GM10248 (cell line): ENCODE measurements at regions not wholly inside any gene's neighbourhood (a gene's known extent, or its start where the extent isn't known, plus 50 kb on each side); places are given as distances from the start of the nearest gene placed in this dataset.
A peak's percentile ranks its signal among the peaks of the same experiment; 100 is the strongest.
"Not testable (repeated sequence)": the region's sequence is repeated elsewhere in the genome, so short reads cannot be mapped to it uniquely, and the experiment has no call there.

Experiments
- CTCF ChIA-PET: fragments of 300-600 bp; sonication (Branson Sonifier 250); formaldehyde crosslinking; extraction: SDS; loops from one replicate; lab custom pipeline; 2021; ENCODE audit warnings: antibody characterized with exemption; lab: Yijun Ruan, JAX
- POLR2A ChIA-PET: fragments of 350-650 bp; sonication (Branson Sonifier 250); formaldehyde crosslinking; extraction: SDS; loops from one replicate; lab custom pipeline; 2020; ENCODE audit warnings: antibody characterized with exemption; lab: Yijun Ruan, JAX
- DNase-seq: peaks from one replicate; pipeline ENCODE4 v3.0.0; 2012; ENCODE audit errors: extremely low spot score
- CTCF ChIP-seq: IDR thresholded peaks from 2 replicates; pipeline ENCODE4 v1.5.1; 2012; ENCODE audit warnings: mild to moderate bottlenecking, low read depth; ENCODE audit errors: extremely low read depth, missing control alignments, control extremely low read depth

- no peak for DNase-seq
- TF ChIP-seq CTCF: no peak
- ChIA-PET POLR2A (no interaction called here), CTCF (no interaction called here)
Observed at GRCh38 chrX:137171626-137172025, 137.8 kb upstream of the GPR101 start.

- no peak for DNase-seq
- POLR2A ChIA-PET: no interaction called here
- TF ChIP-seq CTCF: peak; percentile 13
- CTCF ChIA-PET: interaction anchor here (0.6 to 1.3 kb wide), 5 partner anchors 9 to 93 kb away, joined by 3 read pairs; no protein-coding TSS in a partner anchor
Observed at GRCh38 chrX:137166591-137166990, 132.8 kb upstream of the GPR101 start.

GRCh38 chrX:137164329-137164728 is 130.5 kb upstream of the GPR101 start:
- POLR2A ChIA-PET: no interaction called here
- no peak for DNase-seq
- CTCF ChIA-PET: no interaction called here
- TF ChIP-seq CTCF: no peak

GRCh38 chrX:137151403-137151802 is 117.6 kb upstream of the GPR101 start:
- CTCF ChIA-PET: no interaction called here
- POLR2A ChIA-PET: no interaction called here
- no peak for TF ChIP-seq CTCF
- no peak for DNase-seq

- no peak for TF ChIP-seq CTCF
- no peak for DNase-seq
- POLR2A ChIA-PET: no interaction called here
- CTCF ChIA-PET: interaction anchor here (1.1 kb wide), 1 partner anchor 29 kb away, joined by 3 read pairs; no protein-coding TSS in a partner anchor
Observed at GRCh38 chrX:137143864-137144263, 110.1 kb upstream of the GPR101 start.

GRCh38 chrX:137122651-137123050 is 88.9 kb upstream of the GPR101 start:
- POLR2A ChIA-PET, DNase-seq, CTCF ChIA-PET: not testable (repeated sequence)

- CTCF ChIA-PET: no interaction called here
- no peak for TF ChIP-seq CTCF
- no peak for DNase-seq
- POLR2A ChIA-PET: no interaction called here
Observed at GRCh38 chrX:137119049-137119448, 85.3 kb upstream of the GPR101 start.
